ENCODE measurements at regions not wholly inside any gene's neighbourhood (a gene's known extent, or its start where the extent isn't known, plus 50 kb on each side); places are given as distances from the start of the nearest gene placed in this dataset.

DNA sequence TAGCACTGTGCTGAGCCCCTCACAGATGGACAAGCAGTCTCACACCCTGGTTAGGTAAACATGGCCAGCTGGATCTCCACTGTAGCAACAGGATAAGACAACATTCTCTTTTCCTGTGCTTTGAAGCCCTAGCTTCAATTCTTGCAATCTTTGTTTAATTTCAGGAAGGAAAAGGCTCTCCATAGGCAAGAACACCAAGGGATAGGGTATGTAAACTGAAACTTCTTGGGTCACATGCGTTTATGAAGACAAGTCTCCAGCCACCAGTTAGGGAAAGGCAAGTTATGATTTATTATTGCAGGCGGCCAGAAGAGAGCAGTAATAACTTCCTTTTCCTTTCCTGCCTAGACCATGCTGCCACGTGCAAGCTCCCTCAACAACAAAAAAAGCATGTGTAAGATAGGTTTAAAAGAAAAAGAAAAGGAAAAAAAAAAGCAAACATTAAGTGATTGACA, 50.1 kb upstream of the POU5F2 start:
- no peak for DNase-seq (ENCODE audit: low spot score in 2 of 2)
- Histone ChIP-seq H3K4me3 (no peak overlapping the region), H3K36me3 (no peaks in the 10 kb centered on the region), H3K9me3 (no peaks in the 10 kb centered on the region), H3K27me3 (no peaks in the 10 kb centered on the region), H3K27ac (no peak overlapping the region), H3K4me1 (no peaks in the 10 kb centered on the region)
- TF ChIP-seq POLR2A (IDR thresholded peaks at IDR 0.05) (no peak), POLR2AphosphoS5 (IDR thresholded peaks at IDR 0.05) (no peak)
- TF ChIP-seq, protein P1, sequence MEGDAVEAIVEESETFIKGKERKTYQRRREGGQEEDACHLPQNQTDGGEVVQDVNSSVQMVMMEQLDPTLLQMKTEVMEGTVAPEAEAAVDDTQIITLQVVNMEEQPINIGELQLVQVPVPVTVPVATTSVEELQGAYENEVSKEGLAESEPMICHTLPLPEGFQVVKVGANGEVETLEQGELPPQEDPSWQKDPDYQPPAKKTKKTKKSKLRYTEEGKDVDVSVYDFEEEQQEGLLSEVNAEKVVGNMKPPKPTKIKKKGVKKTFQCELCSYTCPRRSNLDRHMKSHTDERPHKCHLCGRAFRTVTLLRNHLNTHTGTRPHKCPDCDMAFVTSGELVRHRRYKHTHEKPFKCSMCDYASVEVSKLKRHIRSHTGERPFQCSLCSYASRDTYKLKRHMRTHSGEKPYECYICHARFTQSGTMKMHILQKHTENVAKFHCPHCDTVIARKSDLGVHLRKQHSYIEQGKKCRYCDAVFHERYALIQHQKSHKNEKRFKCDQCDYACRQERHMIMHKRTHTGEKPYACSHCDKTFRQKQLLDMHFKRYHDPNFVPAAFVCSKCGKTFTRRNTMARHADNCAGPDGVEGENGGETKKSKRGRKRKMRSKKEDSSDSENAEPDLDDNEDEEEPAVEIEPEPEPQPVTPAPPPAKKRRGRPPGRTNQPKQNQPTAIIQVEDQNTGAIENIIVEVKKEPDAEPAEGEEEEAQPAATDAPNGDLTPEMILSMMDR (IDR thresholded peaks at IDR 0.05), result no peak
- intact Hi-C loops (cut with DNase I; ENCODE audit: low total_unique reads), result no loop called here
